Mesenteric fat pad (tissue), 1 donor: ENCODE measurements at regions not wholly inside any gene's neighbourhood (a gene's known extent, or its start where the extent isn't known, plus 50 kb on each side); places are given as distances from the start of the nearest gene placed in this dataset.

Experiments used
- DNase-seq: peaks from one replicate; pipeline ENCODE4 v3.0.0-alpha.2; 2020; ENCODE audit warnings: low spot score
- donor health status: DM: yes; HTN: yes; CAD: no.

- no peak for DNase-seq
These were observed 280.4 kb downstream of the HAPSTR1 start for GRCh38 chr16:9371713-9372448.

- DNase-seq, result no peak
These were observed 281.8 kb downstream of the HAPSTR1 start for GRCh38 chr16:9372934-9373890.

- no peak for DNase-seq
These were observed 282.6 kb downstream of the HAPSTR1 start for GRCh38 chr16:9374061-9374460.

GRCh38 chr16:9378876-9379275, 287.4 kb downstream of the HAPSTR1 start:
- DNase-seq, result no peak

- no peak for DNase-seq
These were observed 288.8 kb downstream of the HAPSTR1 start for GRCh38 chr16:9380221-9380620.

- no peak for DNase-seq
These were observed 290.0 kb downstream of the HAPSTR1 start for GRCh38 chr16:9381399-9381798.

GRCh38 chr16:9381905-9382304, 290.5 kb downstream of the HAPSTR1 start:
- DNase-seq, result no peak

GRCh38 chr16:9383281-9383680, 291.8 kb downstream of the HAPSTR1 start:
- no peak for DNase-seq

GRCh38 chr16:9384141-9384540, 292.7 kb downstream of the HAPSTR1 start:
- no peak for DNase-seq

GRCh38 chr16:9389543-9390207, 298.2 kb downstream of the HAPSTR1 start:
- DNase-seq, result no peak

- DNase-seq, result no peak
These were observed 301.5 kb downstream of the HAPSTR1 start for GRCh38 chr16:9392956-9393355.

GRCh38 chr16:9393591-9393990, 302.1 kb downstream of the HAPSTR1 start:
- no peak for DNase-seq

GRCh38 chr16:9395958-9396359, 304.5 kb downstream of the HAPSTR1 start:
- DNase-seq, result no peak

GRCh38 chr16:9399573-9399972, 308.1 kb downstream of the HAPSTR1 start:
- DNase-seq, result no peak

GRCh38 chr16:9401173-9401572, 309.7 kb downstream of the HAPSTR1 start:
- no peak for DNase-seq

- DNase-seq, result no peak
These were observed 310.9 kb downstream of the HAPSTR1 start for GRCh38 chr16:9402293-9402860.

GRCh38 chr16:9404811-9405210, 313.4 kb downstream of the HAPSTR1 start:
- no peak for DNase-seq

GRCh38 chr16:9406038-9406712, 314.7 kb downstream of the HAPSTR1 start:
- DNase-seq, result no peak

GRCh38 chr16:9407206-9407758, 315.8 kb downstream of the HAPSTR1 start:
- no peak for DNase-seq

- no peak for DNase-seq
These were observed 316.9 kb downstream of the HAPSTR1 start for GRCh38 chr16:9408297-9408878.
